GM23338 (cell line): ENCODE measurements at regions not wholly inside any gene's neighbourhood (a gene's known extent, or its start where the extent isn't known, plus 50 kb on each side); places are given as distances from the start of the nearest gene placed in this dataset.

Source experiments
- ATAC-seq: fragments of 200-7000 bp; cut with Tn5 transposase; 3 replicates; pipeline ENCODE4 v1.9.1; 2020
- DNase-seq: peaks from one replicate; pipeline ENCODE4 v3.0.0-alpha.2; 2015; ENCODE audit warnings: low spot score
- H2AFZ ChIP-seq: fragments of 200-600 bp; sonication (generic); 2 replicates; pipeline ENCODE4 v1.8.0; 2016; ENCODE audit warnings: antibody characterized with exemption, mild to moderate bottlenecking, moderate library complexity
- H3F3A ChIP-seq: fragments of 200-600 bp; sonication (generic); replicated peaks from 2 replicates; pipeline ENCODE4 v1.8.0; 2017; ENCODE audit warnings: antibody characterized with exemption, mixed run types, low read depth
- H3K27ac ChIP-seq: fragments of 200-600 bp; sonication (generic); 2 replicates; pipeline ENCODE4 v1.6.1; 2016; ENCODE audit warnings: low read depth
- H3K27me3 ChIP-seq: fragments of 200-600 bp; sonication (generic); 2 replicates; pipeline ENCODE4 v1.8.0; 2016; ENCODE audit warnings: mild to moderate bottlenecking, mixed run types, moderate library complexity; ENCODE audit not compliant: insufficient read depth
- H3K36me3 ChIP-seq: fragments of 200-600 bp; sonication (generic); 2 replicates; pipeline ENCODE4 v1.8.0; 2016; ENCODE audit warnings: mild to moderate bottlenecking; ENCODE audit not compliant: insufficient read depth
- H3K4me1 ChIP-seq: fragments of 200-600 bp; sonication (generic); 2 replicates; pipeline ENCODE4 v1.8.0; 2016; ENCODE audit warnings: mild to moderate bottlenecking, moderate library complexity; ENCODE audit not compliant: insufficient read depth
- H3K4me2 ChIP-seq: fragments of 200-600 bp; sonication (generic); 2 replicates; pipeline ENCODE4 v1.7.1; 2017; ENCODE audit warnings: mixed run types
- H3K4me3 ChIP-seq: fragments of 200-600 bp; sonication (generic); 2 replicates; pipeline ENCODE4 v1.6.1; 2016; ENCODE audit warnings: mixed run types
- H3K79me2 ChIP-seq: fragments of 200-600 bp; sonication (generic); replicated peaks from 2 replicates; pipeline ENCODE4 v1.8.0; 2017; ENCODE audit warnings: mild to moderate bottlenecking; ENCODE audit not compliant: insufficient read depth
- H3K9me2 ChIP-seq: fragments of 200-600 bp; sonication (generic); 2 replicates; pipeline ENCODE4 v1.8.0; 2017; ENCODE audit not compliant: insufficient read depth
- H4K20me1 ChIP-seq: fragments of 200-600 bp; sonication (generic); replicated peaks from 2 replicates; pipeline ENCODE4 v1.8.0; 2017; ENCODE audit warnings: mild to moderate bottlenecking; ENCODE audit not compliant: insufficient read depth
- H3K27ac Mint-ChIP-seq: 2 replicates; pipeline ENCODE4 v1.8.0; 2020; ENCODE audit warnings: inconsistent platforms, mild to moderate bottlenecking, moderate library complexity, mixed read lengths
- H3K27me3 Mint-ChIP-seq: 3 replicates; pipeline ENCODE4 v1.8.0; 2022; ENCODE audit warnings: low read depth, mild to moderate bottlenecking, moderate library complexity, mixed read lengths, inconsistent platforms; ENCODE audit not compliant: insufficient read depth, poor library complexity
- H3K36me3 Mint-ChIP-seq: 3 replicates; pipeline ENCODE4 v1.8.0; 2021; ENCODE audit warnings: low read depth, mild to moderate bottlenecking, inconsistent platforms, moderate library complexity, mixed read lengths
- H3K4me1 Mint-ChIP-seq: 3 replicates; pipeline ENCODE4 v1.8.0; 2020; ENCODE audit warnings: mild to moderate bottlenecking, inconsistent platforms, mixed read lengths
- H3K4me3 Mint-ChIP-seq: 3 replicates; pipeline ENCODE4 v1.8.0; 2021; ENCODE audit warnings: moderate library complexity, mild to moderate bottlenecking, inconsistent platforms, mixed read lengths
- H3K9me3 Mint-ChIP-seq: 3 replicates; pipeline ENCODE4 v1.8.0; 2020; ENCODE audit warnings: moderate library complexity, mild to moderate bottlenecking, inconsistent platforms, mixed read lengths
- CREB1 ChIP-seq: fragments of 250-450 bp; sonication (Bioruptor Pico); IDR thresholded peaks from 2 replicates; pipeline ENCODE4 v1.5.0; 2020; ENCODE audit warnings: low read depth, mild to moderate bottlenecking, moderate library complexity
- EZH2 ChIP-seq: fragments of 200-600 bp; sonication (generic); IDR thresholded peaks from one replicate; pipeline ENCODE4 v1.8.0; 2017; ENCODE audit warnings: antibody characterized with exemption, mild to moderate bottlenecking, low read depth; ENCODE audit not compliant: unreplicated experiment
- EZH2phosphoT487 ChIP-seq: fragments of 200-600 bp; sonication (generic); IDR thresholded peaks from one replicate; pipeline ENCODE4 v1.8.1; 2018; ENCODE audit warnings: antibody characterized with exemption; ENCODE audit not compliant: unreplicated experiment
- JUNB ChIP-seq: IDR thresholded peaks from one replicate; pipeline ENCODE4 v1.6.1; 2016; ENCODE audit warnings: antibody characterized with exemption; ENCODE audit not compliant: unreplicated experiment
- NANOG ChIP-seq: IDR thresholded peaks from 2 replicates; pipeline ENCODE4 v1.6.1; 2016; ENCODE audit warnings: antibody characterized with exemption, borderline replicate concordance
- POLR2AphosphoS5 ChIP-seq: IDR thresholded peaks from 2 replicates; pipeline ENCODE4 v1.6.1; 2016; ENCODE audit warnings: antibody characterized with exemption, low read depth
- STAT1 ChIP-seq: IDR thresholded peaks from one replicate; pipeline ENCODE4 v1.6.1; 2016; ENCODE audit warnings: antibody characterized with exemption; ENCODE audit not compliant: unreplicated experiment
- ZNF114 ChIP-seq: fragments of 250-450 bp; sonication (Bioruptor Pico); IDR thresholded peaks from 2 replicates; pipeline ENCODE4 v1.5.0; 2020; ENCODE audit warnings: mild to moderate bottlenecking, moderate library complexity
- ZNF331 ChIP-seq: fragments of 250-450 bp; sonication (Bioruptor Pico); IDR thresholded peaks from 2 replicates; pipeline ENCODE4 v1.5.0; 2020; ENCODE audit warnings: low read depth, mild to moderate bottlenecking, moderate library complexity
- TF ChIP-seq, protein P1 (sequence below): fragments of 250-450 bp; sonication (Bioruptor Pico); IDR thresholded peaks from 2 replicates; pipeline ENCODE4 v1.5.0; 2020; ENCODE audit warnings: mild to moderate bottlenecking, moderate library complexity
- TF ChIP-seq, protein P2 (sequence below), 2 experiments: fragments of 200-600 bp in 1 of 2; sonication (generic) in 1 of 2; conservative IDR thresholded peaks; 2 replicates each; pipeline versions ENCODE4 v1.5.1 to v1.6.1; 2016 to 2017; ENCODE audit warnings: antibody characterized with exemption in 2 of 2, low read depth in 2 of 2, mild to moderate bottlenecking in 2 of 2, moderate library complexity in 1 of 2
- TF ChIP-seq, protein P3 (sequence below): IDR thresholded peaks from one replicate; pipeline ENCODE4 v1.6.1; 2018; ENCODE audit warnings: antibody characterized with exemption; ENCODE audit not compliant: unreplicated experiment
- TF ChIP-seq, protein P4 (sequence below): IDR thresholded peaks from 2 replicates; pipeline ENCODE4 v1.6.1; 2016; ENCODE audit warnings: antibody characterized with exemption

DNA sequence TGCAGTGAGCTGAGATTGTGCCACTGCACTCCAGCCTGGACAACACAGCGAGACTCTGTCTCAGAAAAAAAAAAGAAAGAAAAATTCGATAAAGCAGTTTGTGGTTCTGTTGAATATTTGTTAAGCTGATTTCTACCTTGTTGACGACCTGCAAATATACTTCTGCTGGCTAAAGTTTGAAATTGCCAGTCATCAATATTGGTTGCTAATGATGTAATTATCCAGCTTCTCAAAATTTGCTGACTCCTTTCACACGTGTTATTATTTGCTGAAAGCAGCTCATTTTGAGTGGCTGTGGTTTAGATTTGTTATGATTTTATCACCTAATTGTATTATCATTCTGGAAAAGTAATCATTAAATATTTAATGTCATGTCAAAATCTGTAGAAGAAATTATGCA, 774.3 kb downstream of the QKI start:
- H2AFZ ChIP-seq, result no peak overlapping the region
- Mint-ChIP-seq H3K27ac (no peak overlapping the region), H3K27me3 (peaks cover 1% of the 10 kb centered on the region), H3K36me3 (no peaks in the 10 kb centered on the region), H3K4me1 (peaks cover 10% of the 10 kb centered on the region; the same call in 2 of the 3 replicates), H3K4me3 (no peak overlapping the region), H3K9me3 (no peaks in the 10 kb centered on the region)
- no peaks in the 10 kb centered on the region; the same call in 1 of the 2 replicates for H3K9me2 ChIP-seq
- no peaks in the 10 kb centered on the region for H3K36me3 ChIP-seq
- H3K27ac ChIP-seq, result no peak overlapping the region
- no peaks in the 10 kb centered on the region for H3K79me2 ChIP-seq
- DNase-seq, result no peak
- no peak overlapping the region for H3K4me3 ChIP-seq
- H3K27me3 ChIP-seq, result no peaks in the 10 kb centered on the region
- ATAC-seq, result no peak
- TF ChIP-seq EZH2phosphoT487 (no peak), NANOG (no peak), CREB1 (CRISPR knock-in tag) (no peak), STAT1 (no peak), JUNB (no peak), POLR2AphosphoS5 (no peak), ZNF114 (CRISPR knock-in tag) (no peak), ZNF331 (CRISPR knock-in tag) (no peak), EZH2 (no peak)
- TF ChIP-seq, protein P1, sequence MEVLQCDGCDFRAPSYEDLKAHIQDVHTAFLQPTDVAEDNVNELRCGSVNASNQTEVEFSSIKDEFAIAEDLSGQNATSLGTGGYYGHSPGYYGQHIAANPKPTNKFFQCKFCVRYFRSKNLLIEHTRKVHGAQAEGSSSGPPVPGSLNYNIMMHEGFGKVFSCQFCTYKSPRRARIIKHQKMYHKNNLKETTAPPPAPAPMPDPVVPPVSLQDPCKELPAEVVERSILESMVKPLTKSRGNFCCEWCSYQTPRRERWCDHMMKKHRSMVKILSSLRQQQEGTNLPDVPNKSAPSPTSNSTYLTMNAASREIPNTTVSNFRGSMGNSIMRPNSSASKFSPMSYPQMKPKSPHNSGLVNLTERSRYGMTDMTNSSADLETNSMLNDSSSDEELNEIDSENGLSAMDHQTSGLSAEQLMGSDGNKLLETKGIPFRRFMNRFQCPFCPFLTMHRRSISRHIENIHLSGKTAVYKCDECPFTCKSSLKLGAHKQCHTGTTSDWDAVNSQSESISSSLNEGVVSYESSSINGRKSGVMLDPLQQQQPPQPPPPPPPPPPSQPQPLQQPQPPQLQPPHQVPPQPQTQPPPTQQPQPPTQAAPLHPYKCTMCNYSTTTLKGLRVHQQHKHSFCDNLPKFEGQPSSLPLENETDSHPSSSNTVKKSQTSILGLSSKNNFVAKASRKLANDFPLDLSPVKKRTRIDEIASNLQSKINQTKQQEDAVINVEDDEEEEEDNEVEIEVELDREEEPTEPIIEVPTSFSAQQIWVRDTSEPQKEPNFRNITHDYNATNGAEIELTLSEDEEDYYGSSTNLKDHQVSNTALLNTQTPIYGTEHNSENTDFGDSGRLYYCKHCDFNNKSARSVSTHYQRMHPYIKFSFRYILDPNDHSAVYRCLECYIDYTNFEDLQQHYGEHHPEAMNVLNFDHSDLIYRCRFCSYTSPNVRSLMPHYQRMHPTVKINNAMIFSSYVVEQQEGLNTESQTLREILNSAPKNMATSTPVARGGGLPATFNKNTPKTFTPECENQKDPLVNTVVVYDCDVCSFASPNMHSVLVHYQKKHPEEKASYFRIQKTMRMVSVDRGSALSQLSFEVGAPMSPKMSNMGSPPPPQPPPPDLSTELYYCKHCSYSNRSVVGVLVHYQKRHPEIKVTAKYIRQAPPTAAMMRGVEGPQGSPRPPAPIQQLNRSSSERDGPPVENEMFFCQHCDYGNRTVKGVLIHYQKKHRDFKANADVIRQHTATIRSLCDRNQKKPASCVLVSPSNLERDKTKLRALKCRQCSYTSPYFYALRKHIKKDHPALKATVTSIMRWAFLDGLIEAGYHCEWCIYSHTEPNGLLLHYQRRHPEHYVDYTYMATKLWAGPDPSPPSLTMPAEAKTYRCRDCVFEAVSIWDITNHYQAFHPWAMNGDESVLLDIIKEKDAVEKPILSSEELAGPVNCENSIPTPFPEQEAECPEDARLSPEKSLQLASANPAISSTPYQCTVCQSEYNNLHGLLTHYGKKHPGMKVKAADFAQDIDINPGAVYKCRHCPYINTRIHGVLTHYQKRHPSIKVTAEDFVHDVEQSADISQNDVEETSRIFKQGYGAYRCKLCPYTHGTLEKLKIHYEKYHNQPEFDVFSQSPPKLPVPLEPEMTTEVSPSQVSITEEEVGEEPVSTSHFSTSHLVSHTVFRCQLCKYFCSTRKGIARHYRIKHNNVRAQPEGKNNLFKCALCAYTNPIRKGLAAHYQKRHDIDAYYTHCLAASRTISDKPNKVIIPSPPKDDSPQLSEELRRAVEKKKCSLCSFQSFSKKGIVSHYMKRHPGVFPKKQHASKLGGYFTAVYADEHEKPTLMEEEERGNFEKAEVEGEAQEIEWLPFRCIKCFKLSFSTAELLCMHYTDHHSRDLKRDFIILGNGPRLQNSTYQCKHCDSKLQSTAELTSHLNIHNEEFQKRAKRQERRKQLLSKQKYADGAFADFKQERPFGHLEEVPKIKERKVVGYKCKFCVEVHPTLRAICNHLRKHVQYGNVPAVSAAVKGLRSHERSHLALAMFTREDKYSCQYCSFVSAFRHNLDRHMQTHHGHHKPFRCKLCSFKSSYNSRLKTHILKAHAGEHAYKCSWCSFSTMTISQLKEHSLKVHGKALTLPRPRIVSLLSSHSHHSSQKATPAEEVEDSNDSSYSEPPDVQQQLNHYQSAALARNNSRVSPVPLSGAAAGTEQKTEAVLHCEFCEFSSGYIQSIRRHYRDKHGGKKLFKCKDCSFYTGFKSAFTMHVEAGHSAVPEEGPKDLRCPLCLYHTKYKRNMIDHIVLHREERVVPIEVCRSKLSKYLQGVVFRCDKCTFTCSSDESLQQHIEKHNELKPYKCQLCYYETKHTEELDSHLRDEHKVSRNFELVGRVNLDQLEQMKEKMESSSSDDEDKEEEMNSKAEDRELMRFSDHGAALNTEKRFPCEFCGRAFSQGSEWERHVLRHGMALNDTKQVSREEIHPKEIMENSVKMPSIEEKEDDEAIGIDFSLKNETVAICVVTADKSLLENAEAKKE, result no peak
- TF ChIP-seq, protein P2, sequence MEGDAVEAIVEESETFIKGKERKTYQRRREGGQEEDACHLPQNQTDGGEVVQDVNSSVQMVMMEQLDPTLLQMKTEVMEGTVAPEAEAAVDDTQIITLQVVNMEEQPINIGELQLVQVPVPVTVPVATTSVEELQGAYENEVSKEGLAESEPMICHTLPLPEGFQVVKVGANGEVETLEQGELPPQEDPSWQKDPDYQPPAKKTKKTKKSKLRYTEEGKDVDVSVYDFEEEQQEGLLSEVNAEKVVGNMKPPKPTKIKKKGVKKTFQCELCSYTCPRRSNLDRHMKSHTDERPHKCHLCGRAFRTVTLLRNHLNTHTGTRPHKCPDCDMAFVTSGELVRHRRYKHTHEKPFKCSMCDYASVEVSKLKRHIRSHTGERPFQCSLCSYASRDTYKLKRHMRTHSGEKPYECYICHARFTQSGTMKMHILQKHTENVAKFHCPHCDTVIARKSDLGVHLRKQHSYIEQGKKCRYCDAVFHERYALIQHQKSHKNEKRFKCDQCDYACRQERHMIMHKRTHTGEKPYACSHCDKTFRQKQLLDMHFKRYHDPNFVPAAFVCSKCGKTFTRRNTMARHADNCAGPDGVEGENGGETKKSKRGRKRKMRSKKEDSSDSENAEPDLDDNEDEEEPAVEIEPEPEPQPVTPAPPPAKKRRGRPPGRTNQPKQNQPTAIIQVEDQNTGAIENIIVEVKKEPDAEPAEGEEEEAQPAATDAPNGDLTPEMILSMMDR (conservative IDR thresholded peaks at IDR 0.05; ENCODE audit: low read depth in 2 of 2), result no peak
- TF ChIP-seq, protein P3, sequence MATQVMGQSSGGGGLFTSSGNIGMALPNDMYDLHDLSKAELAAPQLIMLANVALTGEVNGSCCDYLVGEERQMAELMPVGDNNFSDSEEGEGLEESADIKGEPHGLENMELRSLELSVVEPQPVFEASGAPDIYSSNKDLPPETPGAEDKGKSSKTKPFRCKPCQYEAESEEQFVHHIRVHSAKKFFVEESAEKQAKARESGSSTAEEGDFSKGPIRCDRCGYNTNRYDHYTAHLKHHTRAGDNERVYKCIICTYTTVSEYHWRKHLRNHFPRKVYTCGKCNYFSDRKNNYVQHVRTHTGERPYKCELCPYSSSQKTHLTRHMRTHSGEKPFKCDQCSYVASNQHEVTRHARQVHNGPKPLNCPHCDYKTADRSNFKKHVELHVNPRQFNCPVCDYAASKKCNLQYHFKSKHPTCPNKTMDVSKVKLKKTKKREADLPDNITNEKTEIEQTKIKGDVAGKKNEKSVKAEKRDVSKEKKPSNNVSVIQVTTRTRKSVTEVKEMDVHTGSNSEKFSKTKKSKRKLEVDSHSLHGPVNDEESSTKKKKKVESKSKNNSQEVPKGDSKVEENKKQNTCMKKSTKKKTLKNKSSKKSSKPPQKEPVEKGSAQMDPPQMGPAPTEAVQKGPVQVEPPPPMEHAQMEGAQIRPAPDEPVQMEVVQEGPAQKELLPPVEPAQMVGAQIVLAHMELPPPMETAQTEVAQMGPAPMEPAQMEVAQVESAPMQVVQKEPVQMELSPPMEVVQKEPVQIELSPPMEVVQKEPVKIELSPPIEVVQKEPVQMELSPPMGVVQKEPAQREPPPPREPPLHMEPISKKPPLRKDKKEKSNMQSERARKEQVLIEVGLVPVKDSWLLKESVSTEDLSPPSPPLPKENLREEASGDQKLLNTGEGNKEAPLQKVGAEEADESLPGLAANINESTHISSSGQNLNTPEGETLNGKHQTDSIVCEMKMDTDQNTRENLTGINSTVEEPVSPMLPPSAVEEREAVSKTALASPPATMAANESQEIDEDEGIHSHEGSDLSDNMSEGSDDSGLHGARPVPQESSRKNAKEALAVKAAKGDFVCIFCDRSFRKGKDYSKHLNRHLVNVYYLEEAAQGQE, result no peak
- TF ChIP-seq, protein P4, sequence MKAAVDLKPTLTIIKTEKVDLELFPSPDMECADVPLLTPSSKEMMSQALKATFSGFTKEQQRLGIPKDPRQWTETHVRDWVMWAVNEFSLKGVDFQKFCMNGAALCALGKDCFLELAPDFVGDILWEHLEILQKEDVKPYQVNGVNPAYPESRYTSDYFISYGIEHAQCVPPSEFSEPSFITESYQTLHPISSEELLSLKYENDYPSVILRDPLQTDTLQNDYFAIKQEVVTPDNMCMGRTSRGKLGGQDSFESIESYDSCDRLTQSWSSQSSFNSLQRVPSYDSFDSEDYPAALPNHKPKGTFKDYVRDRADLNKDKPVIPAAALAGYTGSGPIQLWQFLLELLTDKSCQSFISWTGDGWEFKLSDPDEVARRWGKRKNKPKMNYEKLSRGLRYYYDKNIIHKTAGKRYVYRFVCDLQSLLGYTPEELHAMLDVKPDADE, result no peak
- no peaks in the 10 kb centered on the region for H4K20me1 ChIP-seq
- peaks cover 4% of the 10 kb centered on the region; the same call in 1 of the 2 replicates for H3K4me1 ChIP-seq
- H3K4me2 ChIP-seq, result no peak overlapping the region
- H3F3A ChIP-seq, result no peaks in the 10 kb centered on the region
